ENCODE measurements at regions not wholly inside any gene's neighbourhood (a gene's known extent, or its start where the extent isn't known, plus 50 kb on each side); places are given as distances from the start of the nearest gene placed in this dataset.

DNA sequence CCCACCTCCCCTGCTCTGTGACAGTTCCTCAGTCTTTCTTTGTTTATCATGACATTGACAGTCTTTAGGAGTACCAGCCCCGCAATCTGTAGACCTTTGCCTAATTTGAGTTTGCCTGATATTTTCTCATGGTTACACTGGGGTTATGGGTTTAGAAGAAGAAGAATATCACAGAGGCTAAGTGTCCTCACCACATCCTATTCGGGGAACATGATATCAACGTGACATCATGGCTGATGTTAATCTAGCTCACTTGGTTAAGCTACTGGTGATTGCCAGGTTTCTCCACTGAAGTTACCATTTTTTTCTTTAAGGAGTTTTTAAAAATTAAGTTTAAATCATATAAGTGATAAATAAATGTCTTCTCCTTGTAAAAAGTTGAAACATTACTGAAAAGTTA lies 127.5 kb downstream of the CEP57L1 start:
- TF ChIP-seq, protein P1, sequence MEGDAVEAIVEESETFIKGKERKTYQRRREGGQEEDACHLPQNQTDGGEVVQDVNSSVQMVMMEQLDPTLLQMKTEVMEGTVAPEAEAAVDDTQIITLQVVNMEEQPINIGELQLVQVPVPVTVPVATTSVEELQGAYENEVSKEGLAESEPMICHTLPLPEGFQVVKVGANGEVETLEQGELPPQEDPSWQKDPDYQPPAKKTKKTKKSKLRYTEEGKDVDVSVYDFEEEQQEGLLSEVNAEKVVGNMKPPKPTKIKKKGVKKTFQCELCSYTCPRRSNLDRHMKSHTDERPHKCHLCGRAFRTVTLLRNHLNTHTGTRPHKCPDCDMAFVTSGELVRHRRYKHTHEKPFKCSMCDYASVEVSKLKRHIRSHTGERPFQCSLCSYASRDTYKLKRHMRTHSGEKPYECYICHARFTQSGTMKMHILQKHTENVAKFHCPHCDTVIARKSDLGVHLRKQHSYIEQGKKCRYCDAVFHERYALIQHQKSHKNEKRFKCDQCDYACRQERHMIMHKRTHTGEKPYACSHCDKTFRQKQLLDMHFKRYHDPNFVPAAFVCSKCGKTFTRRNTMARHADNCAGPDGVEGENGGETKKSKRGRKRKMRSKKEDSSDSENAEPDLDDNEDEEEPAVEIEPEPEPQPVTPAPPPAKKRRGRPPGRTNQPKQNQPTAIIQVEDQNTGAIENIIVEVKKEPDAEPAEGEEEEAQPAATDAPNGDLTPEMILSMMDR (IDR thresholded peaks at IDR 0.05; ENCODE audit: low read depth, low read length, missing control alignments), result no peak
- DNase-seq (ENCODE audit: low read depth), result no peak
- no peak overlapping the region for H3K4me3 ChIP-seq (ENCODE audit: low read depth, low read length)

DNA sequence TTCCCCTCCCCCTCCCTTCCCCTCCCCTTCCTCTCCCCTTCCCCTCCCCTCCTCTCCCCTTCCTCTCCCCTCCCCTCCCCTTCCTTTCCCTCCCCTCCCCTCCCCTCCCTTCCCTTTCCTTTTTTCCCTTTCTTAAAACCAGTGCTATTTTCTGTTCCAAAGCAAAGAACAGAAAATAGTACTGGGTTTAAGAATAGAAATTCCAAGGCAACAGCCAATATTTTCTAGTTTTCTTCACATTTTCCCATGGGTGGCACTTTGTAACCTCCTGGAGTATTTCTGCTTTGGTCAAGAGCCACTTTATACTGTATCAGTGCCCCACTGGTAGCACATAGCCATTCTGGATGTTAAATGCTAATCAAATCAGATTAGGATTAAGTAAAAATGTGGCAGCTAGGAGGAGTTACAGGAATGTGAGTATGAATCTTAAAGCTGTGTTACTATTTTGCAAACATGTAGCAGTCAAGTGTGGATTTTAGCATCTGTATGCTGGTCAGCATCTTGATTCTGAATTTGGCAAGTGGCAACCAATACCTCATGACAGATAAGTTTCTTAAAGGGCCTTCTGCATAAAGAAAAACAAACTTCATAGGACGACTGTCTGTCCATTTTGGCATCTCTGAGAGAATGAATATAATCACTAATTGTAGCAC lies 126.4 kb downstream of the CEP57L1 start:
- no peak for DNase-seq (ENCODE audit: low read depth)
- no peak overlapping the region for H3K4me3 ChIP-seq (ENCODE audit: low read depth, low read length)
- TF ChIP-seq, protein P1 (IDR thresholded peaks at IDR 0.05; ENCODE audit: low read depth, low read length, missing control alignments), result no peak

Data from GM12864 (cell line).